ENCODE measurements at regions not wholly inside any gene's neighbourhood (a gene's known extent, or its start where the extent isn't known, plus 50 kb on each side); places are given as distances from the start of the nearest gene placed in this dataset.

DNA sequence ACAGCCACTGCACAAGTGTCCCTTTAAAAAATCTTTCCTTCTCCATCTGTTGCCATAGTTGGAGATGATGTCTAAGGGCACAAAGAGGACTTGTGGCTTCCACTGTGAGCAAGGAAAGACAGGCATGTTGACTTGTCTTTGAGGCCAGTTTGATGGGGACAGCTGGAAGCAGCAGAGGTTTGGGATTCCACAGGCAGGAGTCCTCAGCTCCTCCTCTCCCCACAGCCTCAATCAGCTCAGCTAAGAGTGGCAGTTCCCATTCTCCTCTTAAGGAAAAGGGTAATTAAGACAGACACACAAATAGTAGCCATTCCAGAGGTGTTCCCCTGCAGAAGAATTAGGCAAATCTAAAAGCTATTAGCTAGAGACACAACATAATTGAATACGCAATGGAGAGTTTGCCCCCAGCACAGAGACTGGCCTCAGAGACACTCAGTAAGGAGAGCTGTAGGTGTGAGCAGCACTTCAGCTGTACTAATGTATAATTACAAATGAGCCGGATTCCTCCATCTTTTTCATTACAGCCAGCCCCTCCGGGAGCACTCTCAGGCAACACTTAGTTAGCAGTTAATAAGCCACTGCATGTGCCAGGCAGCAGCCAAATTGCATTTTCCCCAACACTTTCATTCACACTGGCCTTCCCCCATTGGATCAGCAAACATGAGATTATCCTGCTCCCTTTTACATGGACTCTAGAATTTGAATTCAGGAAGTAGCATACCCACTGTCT is 434.0 kb downstream of the FOXO1 start:
- Mint-ChIP-seq H3K4me3 (ENCODE audit: unreplicated experiment) (no peak overlapping the region), H3K4me1 (ENCODE audit: low read depth, unreplicated experiment) (peaks cover 30% of the 10 kb centered on the region), H3K27ac (ENCODE audit: unreplicated experiment) (no peak overlapping the region), H3K27me3 (ENCODE audit: low read depth, unreplicated experiment) (no peaks in the 10 kb centered on the region), H3K9me3 (ENCODE audit: unreplicated experiment) (no peaks in the 10 kb centered on the region), H3K36me3 (ENCODE audit: low read depth, unreplicated experiment) (peaks cover 1% of the 10 kb centered on the region)
- H3K4me2 ChIP-seq (ENCODE audit: low read length), result no peak overlapping the region
- no peak overlapping the region for H3K9ac ChIP-seq (ENCODE audit: low read length)
- no peak overlapping the region for H3K4me3 ChIP-seq (ENCODE audit: insufficient read depth, low read depth, low read length)
- TF ChIP-seq, protein P1, sequence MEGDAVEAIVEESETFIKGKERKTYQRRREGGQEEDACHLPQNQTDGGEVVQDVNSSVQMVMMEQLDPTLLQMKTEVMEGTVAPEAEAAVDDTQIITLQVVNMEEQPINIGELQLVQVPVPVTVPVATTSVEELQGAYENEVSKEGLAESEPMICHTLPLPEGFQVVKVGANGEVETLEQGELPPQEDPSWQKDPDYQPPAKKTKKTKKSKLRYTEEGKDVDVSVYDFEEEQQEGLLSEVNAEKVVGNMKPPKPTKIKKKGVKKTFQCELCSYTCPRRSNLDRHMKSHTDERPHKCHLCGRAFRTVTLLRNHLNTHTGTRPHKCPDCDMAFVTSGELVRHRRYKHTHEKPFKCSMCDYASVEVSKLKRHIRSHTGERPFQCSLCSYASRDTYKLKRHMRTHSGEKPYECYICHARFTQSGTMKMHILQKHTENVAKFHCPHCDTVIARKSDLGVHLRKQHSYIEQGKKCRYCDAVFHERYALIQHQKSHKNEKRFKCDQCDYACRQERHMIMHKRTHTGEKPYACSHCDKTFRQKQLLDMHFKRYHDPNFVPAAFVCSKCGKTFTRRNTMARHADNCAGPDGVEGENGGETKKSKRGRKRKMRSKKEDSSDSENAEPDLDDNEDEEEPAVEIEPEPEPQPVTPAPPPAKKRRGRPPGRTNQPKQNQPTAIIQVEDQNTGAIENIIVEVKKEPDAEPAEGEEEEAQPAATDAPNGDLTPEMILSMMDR (IDR thresholded peaks at IDR 0.05; ENCODE audit: insufficient read depth, low read depth, low read length), result no peak
- no peak for TF ChIP-seq EZH2 (IDR thresholded peaks at IDR 0.05; ENCODE audit: insufficient read depth, low read length)
- no peak overlapping the region for H2AFZ ChIP-seq (ENCODE audit: low read depth, low read length)
- H3K79me2 ChIP-seq (ENCODE audit: insufficient read depth, low read length), result no peaks in the 10 kb centered on the region
- peaks cover 9% of the 10 kb centered on the region for H3K4me1 ChIP-seq (ENCODE audit: insufficient read depth, low read length)
- FAIRE-seq (no peak), DNase-seq (ENCODE audit: low read depth) (no peak)
- no peak overlapping the region for H3K27ac ChIP-seq (ENCODE audit: low read depth, low read length)
- H3K27me3 ChIP-seq (ENCODE audit: insufficient read depth, low read length), result no peaks in the 10 kb centered on the region
- H4K20me1 ChIP-seq (ENCODE audit: insufficient read depth, low read length), result no peaks in the 10 kb centered on the region
- H3K36me3 ChIP-seq (ENCODE audit: insufficient read depth, low read length), result no peaks in the 10 kb centered on the region
- H3K9me3 ChIP-seq (ENCODE audit: insufficient read depth, low read depth, low read length), result no peaks in the 10 kb centered on the region

DNA sequence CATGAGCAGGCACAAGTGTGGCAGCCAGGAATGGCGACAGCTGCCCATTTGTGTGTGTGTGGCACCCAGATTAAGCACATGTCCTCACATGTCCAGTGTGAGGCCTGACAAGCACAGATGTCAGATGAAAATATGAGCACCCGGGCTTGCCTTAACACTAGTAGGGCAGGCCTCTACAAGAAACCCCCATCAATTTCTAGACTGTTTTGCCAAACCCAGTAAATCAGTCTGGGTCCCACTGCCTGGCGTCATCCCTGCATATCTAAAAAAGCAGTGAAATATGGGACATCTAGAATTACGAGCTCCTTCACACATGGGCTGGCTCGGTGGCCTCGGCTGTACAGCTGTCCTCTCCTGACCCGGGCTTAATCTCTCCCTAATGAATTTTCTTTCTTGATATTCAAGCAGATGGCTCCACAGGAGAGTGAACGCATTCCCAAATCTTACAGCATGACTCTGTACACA is 432.7 kb downstream of the FOXO1 start:
- no peaks in the 10 kb centered on the region for H4K20me1 ChIP-seq (ENCODE audit: insufficient read depth, low read length)
- H3K4me3 Mint-ChIP-seq (ENCODE audit: unreplicated experiment), result no peak overlapping the region
- no peak overlapping the region for H3K4me2 ChIP-seq (ENCODE audit: low read length)
- H3K4me1 Mint-ChIP-seq (ENCODE audit: low read depth, unreplicated experiment), result peaks cover 30% of the 10 kb centered on the region
- TF ChIP-seq EZH2 (IDR thresholded peaks at IDR 0.05; ENCODE audit: insufficient read depth, low read length), result no peak
- TF ChIP-seq, protein P1 (IDR thresholded peaks at IDR 0.05; ENCODE audit: insufficient read depth, low read depth, low read length), result no peak
- no peaks in the 10 kb centered on the region for H3K79me2 ChIP-seq (ENCODE audit: insufficient read depth, low read length)
- no peaks in the 10 kb centered on the region for H3K9me3 Mint-ChIP-seq (ENCODE audit: unreplicated experiment)
- H3K27ac Mint-ChIP-seq (ENCODE audit: unreplicated experiment), result no peak overlapping the region
- H3K36me3 Mint-ChIP-seq (ENCODE audit: low read depth, unreplicated experiment), result peaks cover 1% of the 10 kb centered on the region
- H3K36me3 ChIP-seq (ENCODE audit: insufficient read depth, low read length), result no peaks in the 10 kb centered on the region
- H3K27ac ChIP-seq (ENCODE audit: low read depth, low read length), result no peak overlapping the region
- H3K4me3 ChIP-seq (ENCODE audit: insufficient read depth, low read depth, low read length), result no peak overlapping the region
- no peaks in the 10 kb centered on the region for H3K27me3 ChIP-seq (ENCODE audit: insufficient read depth, low read length)
- FAIRE-seq (no peak), DNase-seq (ENCODE audit: low read depth) (no peak)
- H3K9ac ChIP-seq (ENCODE audit: low read length), result no peak overlapping the region
- H3K9me3 ChIP-seq (ENCODE audit: insufficient read depth, low read depth, low read length), result no peaks in the 10 kb centered on the region
- H3K27me3 Mint-ChIP-seq (ENCODE audit: low read depth, unreplicated experiment), result no peaks in the 10 kb centered on the region
- H3K4me1 ChIP-seq (ENCODE audit: insufficient read depth, low read length), result peaks cover 9% of the 10 kb centered on the region
- no peak overlapping the region for H2AFZ ChIP-seq (ENCODE audit: low read depth, low read length)

DNA sequence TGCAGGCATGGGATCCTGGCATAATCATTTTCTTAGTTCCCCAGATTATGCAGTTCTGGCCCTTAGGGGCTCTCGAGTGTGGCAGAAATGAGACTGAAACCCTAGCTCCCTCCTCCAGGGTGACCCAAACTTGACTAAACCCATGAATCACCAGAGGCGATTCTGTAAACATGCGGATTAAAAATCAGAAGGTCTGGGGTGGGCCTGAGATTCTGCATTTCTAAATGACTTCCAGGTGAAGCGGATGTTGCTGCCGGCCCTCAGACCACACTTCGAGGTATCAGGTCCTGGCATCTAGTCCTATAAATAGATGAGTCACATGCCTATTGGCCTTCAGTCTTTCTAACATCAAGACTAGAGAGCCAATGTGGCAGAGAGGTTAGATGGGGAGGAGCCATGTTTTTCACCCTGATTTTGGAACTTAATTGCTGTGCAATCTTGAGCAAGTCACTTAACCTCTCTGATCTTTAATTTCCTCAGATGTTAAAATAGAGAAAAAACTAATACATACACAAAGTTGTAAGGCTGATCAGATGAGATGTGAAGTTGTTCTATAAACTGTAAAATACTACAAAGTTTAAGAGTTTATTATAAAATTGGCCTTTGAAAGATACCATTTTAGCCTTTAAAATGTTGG is 431.2 kb downstream of the FOXO1 start:
- Histone ChIP-seq H3K9ac (ENCODE audit: low read length) (no peak overlapping the region), H4K20me1 (ENCODE audit: insufficient read depth, low read length) (no peaks in the 10 kb centered on the region), H3K27me3 (ENCODE audit: insufficient read depth, low read length) (no peaks in the 10 kb centered on the region), H2AFZ (ENCODE audit: low read depth, low read length) (no peak overlapping the region), H3K4me2 (ENCODE audit: low read length) (no peak overlapping the region), H3K9me3 (ENCODE audit: insufficient read depth, low read depth, low read length) (no peaks in the 10 kb centered on the region), H3K79me2 (ENCODE audit: insufficient read depth, low read length) (no peaks in the 10 kb centered on the region), H3K27ac (ENCODE audit: low read depth, low read length) (no peak overlapping the region), H3K4me1 (ENCODE audit: insufficient read depth, low read length) (peaks cover 9% of the 10 kb centered on the region), H3K36me3 (ENCODE audit: insufficient read depth, low read length) (no peaks in the 10 kb centered on the region), H3K4me3 (ENCODE audit: insufficient read depth, low read depth, low read length) (no peak overlapping the region)
- TF ChIP-seq, protein P1 (IDR thresholded peaks at IDR 0.05; ENCODE audit: insufficient read depth, low read depth, low read length), result no peak
- TF ChIP-seq EZH2 (IDR thresholded peaks at IDR 0.05; ENCODE audit: insufficient read depth, low read length), result no peak
- Mint-ChIP-seq H3K4me1 (ENCODE audit: low read depth, unreplicated experiment) (peaks cover 24% of the 10 kb centered on the region), H3K27ac (ENCODE audit: unreplicated experiment) (no peak overlapping the region), H3K27me3 (ENCODE audit: low read depth, unreplicated experiment) (no peaks in the 10 kb centered on the region), H3K4me3 (ENCODE audit: unreplicated experiment) (no peak overlapping the region), H3K36me3 (ENCODE audit: low read depth, unreplicated experiment) (peaks cover 1% of the 10 kb centered on the region), H3K9me3 (ENCODE audit: unreplicated experiment) (no peaks in the 10 kb centered on the region)
- FAIRE-seq (no peak), DNase-seq (ENCODE audit: low read depth) (peak; percentile 8)

Data from astrocyte (in vitro differentiated cells and primary cell).